GM10266 (cell line): ENCODE measurements at regions not wholly inside any gene's neighbourhood (a gene's known extent, or its start where the extent isn't known, plus 50 kb on each side); places are given as distances from the start of the nearest gene placed in this dataset.

ENCODE experiments used
- DNase-seq: peaks from one replicate; pipeline ENCODE4 v3.0.0; 2012; ENCODE audit errors: extremely low spot score
- TF ChIP-seq, protein P1 (sequence below): IDR thresholded peaks from 2 replicates; pipeline ENCODE4 v1.5.1; 2012; ENCODE audit warnings: mild to moderate bottlenecking, low read depth; ENCODE audit not compliant: control insufficient read depth, insufficient read depth; ENCODE audit errors: missing control alignments

DNA sequence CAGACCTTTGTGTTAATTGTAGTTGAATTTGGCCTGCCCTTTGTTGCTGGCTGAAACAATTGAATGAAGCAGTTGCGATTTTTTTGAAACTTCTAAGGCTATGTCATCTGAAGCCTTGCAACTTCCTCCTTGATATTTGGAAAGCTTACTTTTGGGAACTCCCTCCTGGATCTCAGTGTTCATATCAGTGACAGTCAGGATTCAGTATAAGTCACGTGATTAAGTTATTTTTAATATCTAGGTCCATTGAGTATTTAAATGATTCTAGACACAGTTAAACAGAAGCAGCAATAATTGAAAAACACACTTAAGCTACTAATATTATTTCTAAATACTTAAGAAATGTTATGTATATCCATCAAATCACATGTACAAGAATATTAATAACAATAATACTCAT, 951.3 kb downstream of the GRIK2 start:
- DNase-seq = no peak
- TF ChIP-seq, protein P1, sequence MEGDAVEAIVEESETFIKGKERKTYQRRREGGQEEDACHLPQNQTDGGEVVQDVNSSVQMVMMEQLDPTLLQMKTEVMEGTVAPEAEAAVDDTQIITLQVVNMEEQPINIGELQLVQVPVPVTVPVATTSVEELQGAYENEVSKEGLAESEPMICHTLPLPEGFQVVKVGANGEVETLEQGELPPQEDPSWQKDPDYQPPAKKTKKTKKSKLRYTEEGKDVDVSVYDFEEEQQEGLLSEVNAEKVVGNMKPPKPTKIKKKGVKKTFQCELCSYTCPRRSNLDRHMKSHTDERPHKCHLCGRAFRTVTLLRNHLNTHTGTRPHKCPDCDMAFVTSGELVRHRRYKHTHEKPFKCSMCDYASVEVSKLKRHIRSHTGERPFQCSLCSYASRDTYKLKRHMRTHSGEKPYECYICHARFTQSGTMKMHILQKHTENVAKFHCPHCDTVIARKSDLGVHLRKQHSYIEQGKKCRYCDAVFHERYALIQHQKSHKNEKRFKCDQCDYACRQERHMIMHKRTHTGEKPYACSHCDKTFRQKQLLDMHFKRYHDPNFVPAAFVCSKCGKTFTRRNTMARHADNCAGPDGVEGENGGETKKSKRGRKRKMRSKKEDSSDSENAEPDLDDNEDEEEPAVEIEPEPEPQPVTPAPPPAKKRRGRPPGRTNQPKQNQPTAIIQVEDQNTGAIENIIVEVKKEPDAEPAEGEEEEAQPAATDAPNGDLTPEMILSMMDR = no peak

DNA sequence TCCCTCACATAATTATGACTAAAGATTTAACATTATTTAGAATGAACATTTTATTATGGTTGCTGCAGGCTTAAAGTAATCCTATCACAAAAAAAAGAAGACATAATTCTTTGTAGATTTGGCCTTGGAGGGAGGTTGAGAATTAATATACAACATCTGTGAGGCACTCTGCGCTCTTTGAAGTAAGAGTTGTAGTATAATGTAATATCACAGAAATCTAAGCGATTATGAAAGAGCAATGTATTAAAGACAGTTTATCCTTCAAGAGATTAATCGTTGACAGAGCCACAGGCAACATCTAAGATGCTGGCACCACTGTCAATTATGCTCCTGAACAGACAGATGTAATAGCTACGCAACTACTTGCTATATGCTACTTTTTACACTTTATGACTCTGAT, 946.8 kb downstream of the GRIK2 start:
- TF ChIP-seq, protein P1 = no peak
- no peak for DNase-seq

DNA sequence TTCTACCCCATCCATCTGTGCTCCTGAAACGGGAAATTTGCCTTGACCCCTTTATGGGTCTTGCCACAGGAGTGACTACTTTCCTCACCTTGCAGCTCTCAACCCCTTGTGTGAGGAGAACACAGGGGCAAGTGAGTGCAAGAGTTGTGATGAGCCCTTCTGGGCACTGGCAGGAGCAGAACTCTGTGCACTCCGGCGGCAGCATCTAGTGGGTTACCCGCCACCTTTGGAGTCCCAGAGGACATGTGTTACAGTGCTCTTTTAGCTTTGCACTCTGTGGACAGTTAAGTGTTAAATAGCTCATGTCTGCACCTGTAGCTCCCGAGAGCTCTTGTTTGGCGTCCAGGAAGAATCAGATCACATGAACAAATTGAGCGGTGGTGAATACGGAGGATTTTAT, 940.2 kb downstream of the GRIK2 start:
- DNase-seq = no peak
- TF ChIP-seq, protein P1 = no peak

DNA sequence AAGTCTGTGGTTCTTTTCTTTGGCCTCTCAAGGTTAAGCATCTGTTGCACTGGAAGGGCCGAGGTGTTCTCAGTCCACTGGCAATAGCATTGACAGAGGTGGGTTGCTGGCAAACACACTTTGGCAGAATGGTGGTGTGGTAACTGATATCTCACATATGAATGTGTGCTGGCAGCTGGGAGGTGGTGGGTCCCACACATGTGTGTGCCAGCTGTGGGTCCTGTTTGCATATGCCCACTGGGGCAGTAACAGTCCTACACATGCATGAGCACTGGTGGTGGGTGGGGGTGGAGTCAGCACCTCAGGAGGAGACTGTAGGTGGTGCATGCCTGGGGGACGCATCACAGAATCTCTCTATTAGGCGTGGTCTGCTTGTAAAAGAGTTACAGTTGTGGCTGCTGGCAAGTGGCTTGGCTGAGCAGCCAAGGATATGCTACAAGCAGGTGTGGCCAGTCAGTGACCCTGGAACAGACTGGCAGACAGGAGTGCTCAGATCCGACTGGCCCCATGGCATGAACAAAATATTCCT, 934.3 kb downstream of the GRIK2 start:
- DNase-seq = no peak
- TF ChIP-seq, protein P1 = no peak

DNA sequence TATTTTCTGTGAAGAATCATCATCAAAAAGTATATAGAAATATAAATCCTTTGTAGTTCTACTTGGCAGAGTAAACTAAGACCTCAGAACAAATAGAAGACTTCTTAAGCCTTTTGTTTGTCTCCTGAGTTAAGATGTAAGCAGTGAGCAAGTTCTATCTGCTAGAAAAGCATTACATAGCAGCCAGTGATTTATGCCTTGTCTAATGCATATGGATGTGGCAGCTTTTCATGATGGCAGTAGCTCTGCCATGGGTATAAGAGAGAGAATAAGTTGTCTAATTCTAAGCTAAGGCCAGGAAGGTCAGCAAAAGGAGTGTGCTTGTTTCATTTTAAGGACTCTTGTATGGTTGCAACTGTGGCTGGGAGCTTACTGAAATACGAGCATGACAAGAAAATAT, 920.2 kb downstream of the GRIK2 start:
- no peak for DNase-seq
- TF ChIP-seq, protein P1 = no peak

DNA sequence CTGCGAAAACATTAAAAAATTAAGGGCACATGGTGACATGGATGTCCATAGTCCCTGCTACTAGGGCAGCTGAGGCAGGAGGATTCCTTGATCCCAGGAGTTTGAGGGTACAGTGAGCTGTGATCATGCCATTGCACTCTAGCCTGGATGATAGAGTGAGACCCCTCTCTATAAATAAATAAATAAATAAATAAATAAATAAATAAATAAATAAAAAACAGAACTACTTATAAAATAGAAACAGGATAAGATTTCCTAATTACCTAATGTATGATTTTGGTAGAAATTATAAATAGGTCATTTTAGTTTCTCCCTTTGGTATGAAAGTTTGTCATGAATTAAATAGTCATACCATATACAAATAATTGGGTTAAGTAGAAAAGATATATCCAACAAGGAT, 916.2 kb downstream of the GRIK2 start:
- no peak for DNase-seq
- TF ChIP-seq, protein P1 = no peak

DNA sequence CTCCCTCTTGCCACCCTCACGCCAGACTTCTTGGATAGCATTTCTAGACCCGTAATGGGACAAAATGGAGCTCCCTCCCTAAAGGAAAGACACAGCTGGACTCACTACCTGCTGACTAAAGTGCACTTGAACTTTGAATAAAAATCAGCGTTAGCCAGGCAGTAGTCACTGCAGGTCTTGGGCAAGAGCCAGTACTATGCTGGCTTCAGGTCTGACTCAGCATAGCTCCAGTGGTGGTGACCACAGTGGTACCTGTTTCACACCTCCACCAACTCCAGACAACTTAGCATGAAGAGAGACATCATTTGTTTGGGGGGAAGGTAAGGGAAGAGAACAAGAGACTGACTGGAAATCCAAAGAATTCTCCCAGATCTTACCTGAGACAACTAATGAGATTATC, 906.8 kb downstream of the GRIK2 start:
- no peak for DNase-seq
- TF ChIP-seq, protein P1 = no peak
